Thyroid gland (tissue), 4 donors: ENCODE measurements at regions not wholly inside any gene's neighbourhood (a gene's known extent, or its start where the extent isn't known, plus 50 kb on each side); places are given as distances from the start of the nearest gene placed in this dataset.

Experiments
- DNase-seq, 2 donors: peaks; one replicate each; pipeline ENCODE4 v3.0.0-alpha.2; 2019
- H3K27ac ChIP-seq, 3 donors: fragments of 200-600 bp; sonication (generic); 1 replicate in 2 of 3; 2 replicates in 1 of 3; pipeline ENCODE4 v1.5.1; 2016 to 2019; ENCODE audit warnings: mild to moderate bottlenecking in 1 of 3, moderate library complexity in 1 of 3
- H3K27me3 ChIP-seq: fragments of 200-600 bp; sonication (generic); one replicate; pipeline ENCODE4 v1.5.1; 2019
- H3K36me3 ChIP-seq, 2 donors: fragments of 200-600 bp; sonication (generic); one replicate each; pipeline ENCODE4 v1.5.1; 2016 to 2019
- H3K4me1 ChIP-seq, 2 donors: fragments of 200-600 bp; sonication (generic); one replicate each; pipeline ENCODE4 v1.5.1; 2017 to 2019
- H3K4me3 ChIP-seq, 3 donors: fragments of 200-600 bp; sonication (generic); replicated peaks in 1 of 3; 1 replicate in 2 of 3; 2 replicates in 1 of 3; pipeline ENCODE4 v1.5.1; 2016; ENCODE audit warnings: mild to moderate bottlenecking in 1 of 3
- H3K9me3 ChIP-seq: fragments of 200-600 bp; sonication (generic); one replicate; pipeline ENCODE4 v1.5.1; 2017
- POLR2A ChIP-seq, 2 donors: fragments of 450-650 bp; IDR thresholded peaks; one replicate each; pipeline ENCODE4 v1.6.1; 2017; ENCODE audit warnings: antibody characterized with exemption in 2 of 2, mild to moderate bottlenecking in 2 of 2, moderate library complexity in 1 of 2
- WGBS, 2 donors: methylation state at CpG; one replicate each; pipeline ENCODE4 v1.1.5; 2017; 5-methylcytosine and 5-hydroxymethylcytosine counted together
- intact Hi-C: fragments of 100-400 bp; cut with DNase I; formaldehyde crosslinking; loops from one replicate; pipeline ENCODE4 v1.15.1; 2023
- TF ChIP-seq, protein P1 (sequence below), 6 experiments: fragments of 200-600 bp in 3 of 6; fragments of 450-650 bp in 3 of 6; sonication (generic) in 3 of 6; IDR thresholded peaks; one replicate each; pipeline ENCODE4 v1.5.1; 2016 to 2019; ENCODE audit warnings: antibody characterized with exemption in 6 of 6, mild to moderate bottlenecking in 2 of 6, inconsistent platforms in 1 of 6, moderate library complexity in 1 of 6

DNA sequence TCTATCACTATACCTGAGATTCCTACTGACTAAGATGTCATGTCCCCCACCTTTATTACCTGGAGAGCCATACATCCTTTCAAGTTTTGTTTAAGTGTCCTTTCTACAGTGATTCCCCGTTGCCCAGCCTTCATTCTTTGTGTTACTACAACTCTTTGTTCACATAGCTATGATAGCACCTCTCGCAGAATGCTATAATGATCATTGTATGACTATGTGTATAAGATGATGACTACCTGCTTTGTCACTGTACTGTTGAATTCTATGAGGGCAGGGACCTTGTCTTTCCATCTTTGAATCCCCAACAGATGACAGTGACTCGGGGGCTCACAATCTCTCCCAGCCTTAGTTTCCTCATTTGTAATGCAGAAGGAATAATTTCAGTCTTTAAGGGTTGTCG lies 361.2 kb downstream of the NPR3 start:
- intact Hi-C loops = no loop called here
- no peak overlapping the region for H3K27ac ChIP-seq
- no peaks in the 10 kb centered on the region for H3K27me3 ChIP-seq
- TF ChIP-seq, protein P1, sequence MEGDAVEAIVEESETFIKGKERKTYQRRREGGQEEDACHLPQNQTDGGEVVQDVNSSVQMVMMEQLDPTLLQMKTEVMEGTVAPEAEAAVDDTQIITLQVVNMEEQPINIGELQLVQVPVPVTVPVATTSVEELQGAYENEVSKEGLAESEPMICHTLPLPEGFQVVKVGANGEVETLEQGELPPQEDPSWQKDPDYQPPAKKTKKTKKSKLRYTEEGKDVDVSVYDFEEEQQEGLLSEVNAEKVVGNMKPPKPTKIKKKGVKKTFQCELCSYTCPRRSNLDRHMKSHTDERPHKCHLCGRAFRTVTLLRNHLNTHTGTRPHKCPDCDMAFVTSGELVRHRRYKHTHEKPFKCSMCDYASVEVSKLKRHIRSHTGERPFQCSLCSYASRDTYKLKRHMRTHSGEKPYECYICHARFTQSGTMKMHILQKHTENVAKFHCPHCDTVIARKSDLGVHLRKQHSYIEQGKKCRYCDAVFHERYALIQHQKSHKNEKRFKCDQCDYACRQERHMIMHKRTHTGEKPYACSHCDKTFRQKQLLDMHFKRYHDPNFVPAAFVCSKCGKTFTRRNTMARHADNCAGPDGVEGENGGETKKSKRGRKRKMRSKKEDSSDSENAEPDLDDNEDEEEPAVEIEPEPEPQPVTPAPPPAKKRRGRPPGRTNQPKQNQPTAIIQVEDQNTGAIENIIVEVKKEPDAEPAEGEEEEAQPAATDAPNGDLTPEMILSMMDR (IDR thresholded peaks at IDR 0.05) = no peak
- no peak for TF ChIP-seq POLR2A (IDR thresholded peaks at IDR 0.05)
- no peak for DNase-seq
- H3K36me3 ChIP-seq = no peaks in the 10 kb centered on the region
- no peaks in the 10 kb centered on the region for H3K4me1 ChIP-seq
- no peak overlapping the region for H3K4me3 ChIP-seq
- 83 to 84% methylated on average over 4 of the region's 4 CpGs for WGBS, 2 donors
- no peaks in the 10 kb centered on the region for H3K9me3 ChIP-seq

DNA sequence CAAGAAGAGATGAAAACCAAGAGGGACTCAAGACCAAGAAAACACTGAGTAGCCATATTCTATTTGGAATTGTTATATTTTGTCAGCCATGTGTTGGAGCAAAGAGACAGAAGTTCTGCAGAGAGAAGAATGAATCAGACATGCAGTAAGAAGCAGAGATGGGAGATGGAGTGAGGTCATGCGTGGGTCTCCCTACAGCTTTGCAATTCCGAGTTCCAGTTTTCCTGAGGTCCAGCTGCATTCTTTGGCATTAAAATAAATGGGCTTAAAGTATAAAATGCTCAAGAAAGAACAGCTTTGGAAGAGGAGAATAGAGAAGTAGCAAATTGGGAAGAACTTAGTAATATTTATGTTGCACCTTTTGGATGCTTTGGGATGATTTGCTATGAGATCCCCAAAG lies 361.6 kb downstream of the NPR3 start:
- Histone ChIP-seq H3K4me1 (no peaks in the 10 kb centered on the region), H3K27ac (no peak overlapping the region), H3K27me3 (no peaks in the 10 kb centered on the region), H3K9me3 (no peaks in the 10 kb centered on the region), H3K36me3 (no peaks in the 10 kb centered on the region), H3K4me3 (no peak overlapping the region)
- WGBS, 2 donors = 79 to 90% methylated on average over 2 of the region's 2 CpGs
- TF ChIP-seq POLR2A (IDR thresholded peaks at IDR 0.05) = no peak
- TF ChIP-seq, protein P1 (IDR thresholded peaks at IDR 0.05) = no peak
- intact Hi-C loops = no loop called here
- no peak for DNase-seq

DNA sequence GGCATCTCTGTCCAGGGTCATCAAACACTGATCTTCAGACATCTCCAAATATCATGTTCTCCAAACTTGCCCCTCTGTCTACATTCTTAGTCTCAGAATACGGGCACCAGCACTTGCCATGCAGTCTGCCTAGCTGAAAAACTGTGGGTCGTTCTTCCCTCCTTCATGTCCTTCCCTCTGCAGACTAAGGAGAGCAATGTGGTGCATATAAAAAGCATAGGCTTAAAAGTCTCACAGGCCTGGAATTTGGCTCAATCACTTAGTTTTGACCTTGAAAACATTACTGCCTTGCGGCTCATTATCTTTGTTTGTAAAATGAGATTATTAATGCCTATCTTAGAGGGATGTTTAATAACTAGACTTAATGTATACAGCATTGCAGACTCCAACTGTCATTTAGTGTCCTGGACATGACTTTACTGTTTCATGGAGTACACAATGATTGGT lies 362.8 kb downstream of the NPR3 start:
- 59 to 72% methylated on average over 3 of the region's 3 CpGs for WGBS, 2 donors
- Histone ChIP-seq H3K9me3 (no peaks in the 10 kb centered on the region), H3K4me1 (no peaks in the 10 kb centered on the region), H3K4me3 (no peak overlapping the region), H3K27ac (no peak overlapping the region), H3K36me3 (no peaks in the 10 kb centered on the region), H3K27me3 (no peaks in the 10 kb centered on the region)
- intact Hi-C loops = no loop called here
- TF ChIP-seq, protein P1 (IDR thresholded peaks at IDR 0.05) = no peak
- TF ChIP-seq POLR2A (IDR thresholded peaks at IDR 0.05) = no peak
- no peak for DNase-seq

DNA sequence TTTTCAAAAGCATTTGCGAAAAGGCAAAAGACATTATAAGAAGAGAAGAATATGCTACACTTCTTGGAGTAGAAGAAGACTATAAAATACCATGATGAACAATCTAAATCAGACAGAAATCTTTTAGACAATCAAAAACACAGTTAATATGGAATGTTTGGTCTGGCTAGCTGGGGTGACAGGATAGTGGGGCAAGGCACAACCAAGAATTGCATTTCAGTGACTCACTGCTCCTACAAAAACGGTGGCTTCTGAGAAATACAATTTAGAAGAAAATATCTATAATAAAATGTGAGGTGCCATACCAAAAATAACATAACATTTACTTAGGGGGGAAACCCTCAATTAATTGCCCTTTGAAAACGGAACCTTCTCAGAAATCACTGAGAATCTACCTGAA lies 363.4 kb downstream of the NPR3 start:
- Histone ChIP-seq H3K4me1 (no peaks in the 10 kb centered on the region), H3K27ac (no peak overlapping the region), H3K9me3 (no peaks in the 10 kb centered on the region), H3K4me3 (no peak overlapping the region), H3K36me3 (no peaks in the 10 kb centered on the region), H3K27me3 (no peaks in the 10 kb centered on the region)
- no peak for TF ChIP-seq POLR2A (IDR thresholded peaks at IDR 0.05)
- TF ChIP-seq, protein P1 (IDR thresholded peaks at IDR 0.05) = no peak
- no peak for DNase-seq
- WGBS, 2 donors = 86% methylated on average over 3 of the region's 3 CpGs
- intact Hi-C loops = no loop called here

DNA sequence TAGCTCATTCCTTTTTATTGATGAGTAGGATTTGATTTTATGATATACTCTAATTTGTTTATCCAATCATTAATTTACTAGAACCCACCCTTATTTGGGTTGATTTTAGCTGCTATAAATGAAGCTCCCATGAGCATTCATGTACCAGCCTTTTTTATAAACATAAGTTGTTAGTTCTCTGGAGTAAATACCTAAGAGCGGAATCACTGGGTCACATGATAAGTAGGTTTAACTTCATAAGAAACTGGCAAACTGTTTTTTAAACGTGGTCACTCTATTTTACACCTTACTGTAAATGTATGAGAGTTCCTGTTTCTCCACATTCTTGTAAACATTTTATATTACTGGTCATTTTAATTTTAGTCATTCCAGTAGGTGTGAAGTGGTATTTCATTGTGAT lies 364.6 kb downstream of the NPR3 start:
- Histone ChIP-seq H3K27ac (no peak overlapping the region), H3K9me3 (no peaks in the 10 kb centered on the region), H3K4me3 (no peak overlapping the region), H3K27me3 (no peaks in the 10 kb centered on the region), H3K36me3 (no peaks in the 10 kb centered on the region), H3K4me1 (no peaks in the 10 kb centered on the region)
- TF ChIP-seq POLR2A (IDR thresholded peaks at IDR 0.05) = no peak
- TF ChIP-seq, protein P1 (IDR thresholded peaks at IDR 0.05) = no peak
- no peak for DNase-seq
- WGBS, 2 donors = 63 to 71% methylated on average over 2 of the region's 2 CpGs
- intact Hi-C loops = no loop called here
